ENCODE measurements at regions not wholly inside any gene's neighbourhood (a gene's known extent, or its start where the extent isn't known, plus 50 kb on each side); places are given as distances from the start of the nearest gene placed in this dataset.

DNA sequence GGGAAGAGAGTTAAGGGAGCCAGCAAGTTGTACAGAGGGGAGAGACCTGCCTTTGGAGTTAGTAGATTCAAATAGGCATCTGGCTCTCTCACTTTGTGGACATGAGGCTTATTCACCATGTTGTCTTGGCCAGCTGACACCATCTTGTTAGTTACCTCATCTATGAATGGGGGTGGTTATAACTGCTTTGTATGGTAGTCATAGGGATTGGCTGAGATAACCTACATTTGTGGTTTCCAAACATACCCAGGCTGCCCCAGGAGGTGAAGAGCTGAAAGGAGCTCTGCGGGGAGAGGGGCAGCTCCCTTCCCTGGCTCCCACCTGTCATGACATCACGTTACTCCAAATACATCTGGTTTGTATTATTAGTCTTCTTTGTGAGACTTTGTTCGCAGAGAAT, 393.3 kb upstream of the AUTS2 start:
- Mint-ChIP-seq H3K27me3 (ENCODE audit: unreplicated experiment) (peaks cover 2% of the 10 kb centered on the region), H3K4me3 (ENCODE audit: unreplicated experiment) (no peak overlapping the region)
- TF ChIP-seq, protein P1, sequence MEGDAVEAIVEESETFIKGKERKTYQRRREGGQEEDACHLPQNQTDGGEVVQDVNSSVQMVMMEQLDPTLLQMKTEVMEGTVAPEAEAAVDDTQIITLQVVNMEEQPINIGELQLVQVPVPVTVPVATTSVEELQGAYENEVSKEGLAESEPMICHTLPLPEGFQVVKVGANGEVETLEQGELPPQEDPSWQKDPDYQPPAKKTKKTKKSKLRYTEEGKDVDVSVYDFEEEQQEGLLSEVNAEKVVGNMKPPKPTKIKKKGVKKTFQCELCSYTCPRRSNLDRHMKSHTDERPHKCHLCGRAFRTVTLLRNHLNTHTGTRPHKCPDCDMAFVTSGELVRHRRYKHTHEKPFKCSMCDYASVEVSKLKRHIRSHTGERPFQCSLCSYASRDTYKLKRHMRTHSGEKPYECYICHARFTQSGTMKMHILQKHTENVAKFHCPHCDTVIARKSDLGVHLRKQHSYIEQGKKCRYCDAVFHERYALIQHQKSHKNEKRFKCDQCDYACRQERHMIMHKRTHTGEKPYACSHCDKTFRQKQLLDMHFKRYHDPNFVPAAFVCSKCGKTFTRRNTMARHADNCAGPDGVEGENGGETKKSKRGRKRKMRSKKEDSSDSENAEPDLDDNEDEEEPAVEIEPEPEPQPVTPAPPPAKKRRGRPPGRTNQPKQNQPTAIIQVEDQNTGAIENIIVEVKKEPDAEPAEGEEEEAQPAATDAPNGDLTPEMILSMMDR (IDR thresholded peaks at IDR 0.05; ENCODE audit: partially characterized antibody, unreplicated experiment): no peak

DNA sequence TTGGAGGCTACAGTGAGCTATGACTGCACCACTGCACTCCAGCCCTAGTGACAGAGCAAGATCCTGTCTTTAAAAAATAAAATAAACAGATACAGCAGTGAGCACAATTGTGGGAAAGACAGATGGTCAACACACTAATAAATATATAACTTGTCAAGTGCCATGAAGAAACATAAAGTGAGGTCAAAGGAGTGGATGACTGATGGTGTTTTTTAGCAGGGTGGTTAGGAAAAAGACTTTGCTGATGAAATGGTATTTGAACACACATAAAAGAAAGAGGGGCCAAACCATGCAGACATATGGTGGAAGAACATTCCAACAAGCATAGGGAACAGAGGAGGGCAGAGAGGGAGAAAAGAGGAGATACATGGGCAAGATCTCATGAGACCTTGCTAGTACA, 392.7 kb upstream of the AUTS2 start:
- Mint-ChIP-seq H3K9me3 (ENCODE audit: unreplicated experiment) (peaks cover 1% of the 10 kb centered on the region), H3K36me3 (ENCODE audit: unreplicated experiment) (peaks cover 5% of the 10 kb centered on the region), H3K4me3 (ENCODE audit: unreplicated experiment) (no peak overlapping the region), H3K27ac (ENCODE audit: unreplicated experiment) (no peak overlapping the region), H3K27me3 (ENCODE audit: unreplicated experiment) (peaks cover 2% of the 10 kb centered on the region), H3K4me1 (ENCODE audit: low read depth, unreplicated experiment) (no peaks in the 10 kb centered on the region)
- DNase-seq: no peak
- TF ChIP-seq, protein P1 (IDR thresholded peaks at IDR 0.05; ENCODE audit: partially characterized antibody, unreplicated experiment): no peak

More for the DNA sequence above, 393.3 kb upstream of the AUTS2 start:
- no peak for DNase-seq
- H3K9me3 Mint-ChIP-seq (ENCODE audit: unreplicated experiment): peaks cover 1% of the 10 kb centered on the region
- no peaks in the 10 kb centered on the region for H3K4me1 Mint-ChIP-seq (ENCODE audit: low read depth, unreplicated experiment)
- H3K36me3 Mint-ChIP-seq (ENCODE audit: unreplicated experiment): peaks cover 5% of the 10 kb centered on the region
- H3K27ac Mint-ChIP-seq (ENCODE audit: unreplicated experiment): no peak overlapping the region

DNA sequence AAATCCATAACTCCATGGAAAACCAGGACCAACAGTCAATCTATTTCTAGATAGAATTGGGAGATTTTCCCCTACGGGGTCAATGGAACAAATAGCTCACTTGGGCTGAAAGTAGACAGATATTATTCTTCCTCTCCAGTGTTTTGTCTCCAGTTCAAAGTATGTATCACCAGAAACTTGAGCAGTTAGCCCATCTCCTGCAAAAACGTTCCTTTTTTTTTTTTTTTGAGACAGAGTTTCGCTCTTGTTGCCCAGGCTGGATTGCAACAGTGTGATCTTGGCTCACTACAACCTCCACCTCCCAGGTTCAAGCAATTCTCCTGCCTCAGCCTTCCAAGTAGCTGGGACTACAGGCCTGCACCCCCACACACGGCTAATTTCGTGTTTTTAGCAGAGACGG, 390.0 kb upstream of the AUTS2 start:
- Mint-ChIP-seq H3K36me3 (ENCODE audit: unreplicated experiment) (peaks cover 5% of the 10 kb centered on the region), H3K9me3 (ENCODE audit: unreplicated experiment) (peaks cover 9% of the 10 kb centered on the region), H3K27me3 (ENCODE audit: unreplicated experiment) (peaks cover 10% of the 10 kb centered on the region), H3K4me3 (ENCODE audit: unreplicated experiment) (no peak overlapping the region), H3K27ac (ENCODE audit: unreplicated experiment) (no peak overlapping the region), H3K4me1 (ENCODE audit: low read depth, unreplicated experiment) (peaks cover 8% of the 10 kb centered on the region)
- TF ChIP-seq, protein P1 (IDR thresholded peaks at IDR 0.05; ENCODE audit: partially characterized antibody, unreplicated experiment): no peak
- no peak for DNase-seq

DNA sequence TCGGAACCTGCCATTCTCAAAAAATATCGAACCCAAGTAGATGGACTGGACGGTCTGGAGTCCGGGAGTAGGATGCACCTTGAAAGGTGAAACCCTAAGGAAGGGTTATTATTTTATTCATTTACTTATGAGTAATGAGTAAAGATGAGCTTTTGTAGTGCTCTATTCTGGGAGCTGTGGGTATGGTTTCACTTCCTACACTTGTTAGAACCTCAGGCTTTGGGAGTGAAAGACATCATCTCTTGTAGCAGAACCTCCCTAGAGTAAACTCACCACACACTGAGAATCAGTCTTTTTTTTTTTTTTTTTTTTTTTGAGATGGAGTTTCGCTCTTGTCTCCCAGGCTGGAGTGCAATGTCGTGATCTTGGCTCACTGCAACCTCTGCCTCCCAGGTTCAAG, 389.4 kb upstream of the AUTS2 start:
- Mint-ChIP-seq H3K27me3 (ENCODE audit: unreplicated experiment) (peaks cover 10% of the 10 kb centered on the region), H3K27ac (ENCODE audit: unreplicated experiment) (no peak overlapping the region), H3K36me3 (ENCODE audit: unreplicated experiment) (peaks cover 5% of the 10 kb centered on the region), H3K9me3 (ENCODE audit: unreplicated experiment) (peaks cover 9% of the 10 kb centered on the region), H3K4me3 (ENCODE audit: unreplicated experiment) (no peak overlapping the region), H3K4me1 (ENCODE audit: low read depth, unreplicated experiment) (peaks cover 8% of the 10 kb centered on the region)
- TF ChIP-seq, protein P1 (IDR thresholded peaks at IDR 0.05; ENCODE audit: partially characterized antibody, unreplicated experiment): no peak
- DNase-seq: no peak

DNA sequence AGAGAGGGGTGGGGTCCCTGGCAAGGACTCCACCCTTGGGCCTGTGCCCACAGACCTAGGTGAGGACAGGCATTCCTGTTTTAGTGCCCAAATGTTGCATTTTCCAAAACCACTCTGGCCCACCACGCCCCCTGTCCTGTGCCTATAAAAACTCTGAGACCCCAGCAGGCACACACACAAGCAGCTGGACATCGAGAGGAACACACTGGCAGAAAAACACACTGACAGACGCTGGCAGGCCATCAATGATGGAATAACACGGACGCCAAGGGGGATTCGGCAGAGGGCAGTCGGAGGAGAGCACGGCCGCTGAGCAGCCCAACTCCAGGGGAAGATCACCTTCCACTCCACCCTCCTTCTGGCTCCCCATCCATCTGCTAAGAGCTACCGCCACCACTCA, 386.9 kb upstream of the AUTS2 start:
- Mint-ChIP-seq H3K27me3 (ENCODE audit: unreplicated experiment) (peaks cover 8% of the 10 kb centered on the region), H3K36me3 (ENCODE audit: unreplicated experiment) (no peaks in the 10 kb centered on the region), H3K4me3 (ENCODE audit: unreplicated experiment) (peak overlapping the region; percentile 24), H3K4me1 (ENCODE audit: low read depth, unreplicated experiment) (peaks cover 8% of the 10 kb centered on the region), H3K9me3 (ENCODE audit: unreplicated experiment) (peaks cover 8% of the 10 kb centered on the region), H3K27ac (ENCODE audit: unreplicated experiment) (peak overlapping the region; percentile 45)
- TF ChIP-seq, protein P1 (IDR thresholded peaks at IDR 0.05; ENCODE audit: partially characterized antibody, unreplicated experiment): no peak
- DNase-seq: peak; percentile 35
